ENCODE measurements at regions not wholly inside any gene's neighbourhood (a gene's known extent, or its start where the extent isn't known, plus 50 kb on each side); places are given as distances from the start of the nearest gene placed in this dataset.

DNA sequence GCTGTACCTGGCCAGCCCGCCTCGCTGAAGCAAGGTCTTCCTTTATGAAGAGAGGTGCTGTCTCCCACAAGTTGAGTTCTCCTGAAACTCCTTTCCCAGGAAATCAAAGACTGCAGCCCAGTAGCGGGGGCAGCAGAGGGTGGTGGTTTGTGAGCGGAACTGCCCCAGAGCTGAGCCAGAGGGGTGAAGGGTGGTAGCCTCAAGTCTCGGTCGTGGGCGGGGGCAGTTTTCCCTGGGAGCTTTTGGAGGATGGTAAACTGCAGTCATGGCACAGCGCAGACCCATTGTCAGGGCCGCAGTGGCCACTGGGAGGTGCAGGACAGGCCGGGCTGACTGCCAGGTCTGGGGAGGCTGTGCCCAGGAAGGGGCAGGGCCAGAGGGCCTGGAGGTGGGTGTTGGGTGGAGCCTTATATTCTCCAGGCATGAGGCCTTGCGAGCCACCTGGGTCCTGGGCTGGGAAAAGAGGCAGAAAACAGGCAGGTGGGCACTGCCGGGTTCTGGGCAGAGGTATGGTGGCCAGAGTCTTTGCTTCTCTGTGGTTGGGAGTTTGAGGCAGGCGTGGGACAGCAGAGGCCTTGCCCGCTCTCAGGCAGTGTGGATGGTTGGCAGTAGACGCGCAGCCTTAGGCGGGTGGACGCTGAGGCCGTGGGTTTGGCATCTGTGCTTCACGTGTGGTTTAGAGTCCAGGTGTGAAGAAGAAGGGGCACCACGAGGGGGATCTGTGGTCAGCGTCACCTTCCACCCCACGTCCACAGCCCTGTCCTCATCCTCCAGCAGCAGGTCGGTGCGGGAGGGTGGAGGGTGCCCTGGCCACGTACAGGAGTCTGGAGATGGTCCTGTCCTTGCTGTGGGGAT lies 1176.4 kb downstream of the BRD1 start:
- Histone ChIP-seq H3K79me2 (ENCODE audit: insufficient read depth, low read length) (no peaks in the 10 kb centered on the region), H3K27me3 (ENCODE audit: control insufficient read depth in 1 of 2, insufficient read depth in 2 of 2, low read length in 2 of 2) (peaks cover 1 to 6% of the 10 kb centered on the region in 2 experiments; a peak in 2 of 5 replicates), H4K20me1 (ENCODE audit: insufficient read depth, low read length) (no peaks in the 10 kb centered on the region), H2AFZ (ENCODE audit: low read length) (no peak overlapping the region), H3K27ac (ENCODE audit: extremely low read length, insufficient read depth, low read length) (no peak overlapping the region), H3K9ac (ENCODE audit: insufficient read depth, low read depth, low read length) (no peak overlapping the region), H3K36me3 (replicated peaks in 1 of 2; ENCODE audit: control insufficient read depth in 1 of 2, insufficient read depth in 2 of 2, low read length in 2 of 2) (no peaks in the 10 kb centered on the region), H3K4me2 (ENCODE audit: low read depth, low read length) (no peak overlapping the region), H3K4me1 (ENCODE audit: insufficient read depth, low read length) (no peaks in the 10 kb centered on the region), H3K9me3 (ENCODE audit: low read length) (no peaks in the 10 kb centered on the region), H3K4me3 (replicated peaks in 1 of 3; ENCODE audit: insufficient read depth in 1 of 3, low read depth in 2 of 3, low read length in 3 of 3) (no peak overlapping the region)
- BruUV-seq (replicated peaks), result no TSS peak
- TF ChIP-seq NPAS2 (CRISPR knock-in tag; IDR thresholded peaks at IDR 0.05; ENCODE audit: borderline replicate concordance) (no peak), KLF15 (CRISPR knock-in tag; IDR thresholded peaks at IDR 0.05; ENCODE audit: borderline replicate concordance) (no peak)
- TF ChIP-seq, protein P1, sequence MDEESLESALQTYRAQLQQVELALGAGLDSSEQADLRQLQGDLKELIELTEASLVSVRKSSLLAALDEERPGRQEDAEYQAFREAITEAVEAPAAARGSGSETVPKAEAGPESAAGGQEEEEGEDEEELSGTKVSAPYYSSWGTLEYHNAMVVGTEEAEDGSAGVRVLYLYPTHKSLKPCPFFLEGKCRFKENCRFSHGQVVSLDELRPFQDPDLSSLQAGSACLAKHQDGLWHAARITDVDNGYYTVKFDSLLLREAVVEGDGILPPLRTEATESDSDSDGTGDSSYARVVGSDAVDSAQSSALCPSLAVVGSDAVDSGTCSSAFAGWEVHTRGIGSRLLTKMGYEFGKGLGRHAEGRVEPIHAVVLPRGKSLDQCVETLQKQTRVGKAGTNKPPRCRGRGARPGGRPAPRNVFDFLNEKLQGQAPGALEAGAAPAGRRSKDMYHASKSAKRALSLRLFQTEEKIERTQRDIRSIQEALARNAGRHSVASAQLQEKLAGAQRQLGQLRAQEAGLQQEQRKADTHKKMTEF (CRISPR knock-in tag; IDR thresholded peaks at IDR 0.05), result no peak
- ATAC-seq (no peak), FAIRE-seq (no peak), DNase-seq (ENCODE audit: low spot score) (no peak)
- POLR2A ChIA-PET, result no interaction called here
- 63% methylated on average over 15 of the region's 26 CpGs for WGBS (ENCODE audit: low lambda C conversion rate)
- in situ Hi-C loops (cut with HindIII; ENCODE audit: extremely low pct_ligation_motif_present, low pct_unique_long_range_greater_than_20kb), result no loop called here
- CTCF ChIA-PET (ENCODE audit: low intra/inter-chr PET ratio, low total read pairs), result no interaction called here
- intact Hi-C loops (cut with micrococcal nuclease; ENCODE audit: unreplicated experiment), result no loop called here

DNA sequence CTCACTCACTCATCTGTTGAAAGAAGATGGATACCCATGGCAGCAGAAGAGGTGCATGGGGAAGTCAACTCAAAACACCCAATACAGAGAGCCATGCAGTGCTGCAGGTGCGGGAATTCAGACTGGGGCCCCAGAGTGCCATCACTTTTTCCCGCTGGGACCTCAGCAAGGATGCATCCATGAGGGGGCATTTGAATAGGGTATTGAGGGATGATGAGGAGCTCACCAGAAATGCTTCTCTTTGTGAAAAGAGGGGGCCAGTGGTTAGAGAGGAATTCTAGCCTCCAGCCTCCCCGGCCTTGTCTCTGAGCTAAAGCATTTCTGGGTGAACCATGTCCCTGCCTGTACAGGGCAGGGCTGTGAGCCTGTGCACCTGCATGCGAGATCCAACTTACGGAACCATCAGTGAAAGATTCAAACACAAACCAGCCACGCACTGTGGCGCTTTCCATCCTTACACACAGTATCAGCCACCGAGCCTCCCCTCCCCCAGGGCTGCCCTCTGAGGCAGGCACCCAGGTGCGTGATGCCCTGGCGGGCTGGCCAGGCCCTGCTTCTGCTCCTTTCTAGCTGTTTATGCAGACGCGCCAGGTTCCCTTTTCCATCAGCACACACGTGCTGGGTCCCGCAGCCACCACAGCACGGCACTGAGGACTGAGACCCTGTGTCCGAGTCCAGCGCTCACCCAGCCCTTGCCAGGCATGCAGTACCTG lies 1177.2 kb downstream of the BRD1 start:
- no peaks in the 10 kb centered on the region for H3K4me1 ChIP-seq (ENCODE audit: insufficient read depth, low read length)
- ChIA-PET POLR2A (no interaction called here), CTCF (ENCODE audit: low intra/inter-chr PET ratio, low total read pairs) (no interaction called here)
- FAIRE-seq, result no peak
- no TSS peak for BruUV-seq (replicated peaks)
- DNase-seq (ENCODE audit: low spot score), result no peak
- H3K36me3 ChIP-seq (replicated peaks in 1 of 2; ENCODE audit: control insufficient read depth in 1 of 2, insufficient read depth in 2 of 2, low read length in 2 of 2), result no peaks in the 10 kb centered on the region
- H3K9ac ChIP-seq (ENCODE audit: insufficient read depth, low read depth, low read length), result no peak overlapping the region
- intact Hi-C loops (cut with micrococcal nuclease; ENCODE audit: unreplicated experiment) (no loop called here), in situ Hi-C loops (cut with HindIII; ENCODE audit: extremely low pct_ligation_motif_present, low pct_unique_long_range_greater_than_20kb) (no loop called here)
- H2AFZ ChIP-seq (ENCODE audit: low read length), result no peak overlapping the region
- no peak for ATAC-seq
- no peaks in the 10 kb centered on the region for H4K20me1 ChIP-seq (ENCODE audit: insufficient read depth, low read length)
- H3K9me3 ChIP-seq (ENCODE audit: low read length), result no peaks in the 10 kb centered on the region
- no peak overlapping the region for H3K4me2 ChIP-seq (ENCODE audit: low read depth, low read length)
- H3K79me2 ChIP-seq (ENCODE audit: insufficient read depth, low read length), result no peaks in the 10 kb centered on the region
- H3K4me3 ChIP-seq (replicated peaks in 1 of 3; ENCODE audit: insufficient read depth in 1 of 3, low read depth in 2 of 3, low read length in 3 of 3), result no peak overlapping the region
- 82% methylated on average over 13 of the region's 17 CpGs for WGBS (ENCODE audit: low lambda C conversion rate)
- peaks cover 1 to 6% of the 10 kb centered on the region in 2 experiments; a peak in 2 of 5 replicates for H3K27me3 ChIP-seq (ENCODE audit: control insufficient read depth in 1 of 2, insufficient read depth in 2 of 2, low read length in 2 of 2)
- H3K27ac ChIP-seq (ENCODE audit: extremely low read length, insufficient read depth, low read length), result no peak overlapping the region
- TF ChIP-seq ZNF703 (CRISPR knock-in tag; IDR thresholded peaks at IDR 0.05; ENCODE audit: borderline replicate concordance) (no peak), REPIN1 (CRISPR knock-in tag; IDR thresholded peaks at IDR 0.05; ENCODE audit: borderline replicate concordance, low read depth) (no peak), CAMTA2 (CRISPR knock-in tag; IDR thresholded peaks at IDR 0.05; ENCODE audit: borderline replicate concordance) (no peak), SIN3B (IDR thresholded peaks at IDR 0.05; ENCODE audit: low read length) (no peak)
- TF ChIP-seq, protein P2, sequence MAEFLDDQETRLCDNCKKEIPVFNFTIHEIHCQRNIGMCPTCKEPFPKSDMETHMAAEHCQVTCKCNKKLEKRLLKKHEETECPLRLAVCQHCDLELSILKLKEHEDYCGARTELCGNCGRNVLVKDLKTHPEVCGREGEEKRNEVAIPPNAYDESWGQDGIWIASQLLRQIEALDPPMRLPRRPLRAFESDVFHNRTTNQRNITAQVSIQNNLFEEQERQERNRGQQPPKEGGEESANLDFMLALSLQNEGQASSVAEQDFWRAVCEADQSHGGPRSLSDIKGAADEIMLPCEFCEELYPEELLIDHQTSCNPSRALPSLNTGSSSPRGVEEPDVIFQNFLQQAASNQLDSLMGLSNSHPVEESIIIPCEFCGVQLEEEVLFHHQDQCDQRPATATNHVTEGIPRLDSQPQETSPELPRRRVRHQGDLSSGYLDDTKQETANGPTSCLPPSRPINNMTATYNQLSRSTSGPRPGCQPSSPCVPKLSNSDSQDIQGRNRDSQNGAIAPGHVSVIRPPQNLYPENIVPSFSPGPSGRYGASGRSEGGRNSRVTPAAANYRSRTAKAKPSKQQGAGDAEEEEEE (CRISPR knock-in tag; IDR thresholded peaks at IDR 0.05; ENCODE audit: borderline replicate concordance), result no peak
- TF ChIP-seq, protein P3, sequence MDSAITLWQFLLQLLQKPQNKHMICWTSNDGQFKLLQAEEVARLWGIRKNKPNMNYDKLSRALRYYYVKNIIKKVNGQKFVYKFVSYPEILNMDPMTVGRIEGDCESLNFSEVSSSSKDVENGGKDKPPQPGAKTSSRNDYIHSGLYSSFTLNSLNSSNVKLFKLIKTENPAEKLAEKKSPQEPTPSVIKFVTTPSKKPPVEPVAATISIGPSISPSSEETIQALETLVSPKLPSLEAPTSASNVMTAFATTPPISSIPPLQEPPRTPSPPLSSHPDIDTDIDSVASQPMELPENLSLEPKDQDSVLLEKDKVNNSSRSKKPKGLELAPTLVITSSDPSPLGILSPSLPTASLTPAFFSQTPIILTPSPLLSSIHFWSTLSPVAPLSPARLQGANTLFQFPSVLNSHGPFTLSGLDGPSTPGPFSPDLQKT (CRISPR knock-in tag; IDR thresholded peaks at IDR 0.05; ENCODE audit: borderline replicate concordance), result no peak

All from HepG2 (cell line).